Liver (tissue), 8 donors: ENCODE measurements at regions not wholly inside any gene's neighbourhood (a gene's known extent, or its start where the extent isn't known, plus 50 kb on each side); places are given as distances from the start of the nearest gene placed in this dataset.

Experiments
- DNase-seq: peaks from one replicate; pipeline ENCODE4 v3.0.0-alpha.2; 2017; ENCODE audit warnings: low spot score
- H3K27ac ChIP-seq, 2 donors: one replicate each; pipeline ENCODE4 v1.7.0; 2013; ENCODE audit warnings: inconsistent platforms in 2 of 2, low read length in 2 of 2, control low read depth in 1 of 2, low read depth in 1 of 2, mild to moderate bottlenecking in 1 of 2
- H3K27me3 ChIP-seq, 4 donors: one replicate each; pipeline versions ENCODE4 v1.6.1 to v1.7.0; 2013; ENCODE audit warnings: low read length in 3 of 4, inconsistent platforms in 1 of 4, mild to moderate bottlenecking in 1 of 4, moderate library complexity in 1 of 4; ENCODE audit not compliant: control insufficient read depth in 4 of 4, insufficient read depth in 4 of 4
- H3K36me3 ChIP-seq, 4 donors: one replicate each; pipeline versions ENCODE4 v1.6.1 to v1.7.0; 2013; ENCODE audit warnings: low read length in 3 of 4, mild to moderate bottlenecking in 3 of 4, low read depth in 1 of 4, moderate library complexity in 1 of 4; ENCODE audit not compliant: control insufficient read depth in 4 of 4, insufficient read depth in 3 of 4
- H3K4me1 ChIP-seq, 4 donors: one replicate each; pipeline versions ENCODE4 v1.6.1 to v1.7.0; 2013; ENCODE audit warnings: low read length in 3 of 4, mild to moderate bottlenecking in 3 of 4, moderate library complexity in 1 of 4; ENCODE audit not compliant: control insufficient read depth in 4 of 4, insufficient read depth in 4 of 4
- H3K4me3 ChIP-seq, 3 donors: one replicate each; pipeline versions ENCODE4 v1.6.1 to v1.7.0; 2013; ENCODE audit warnings: low read length in 3 of 3, control low read depth in 1 of 3, low read depth in 1 of 3, mild to moderate bottlenecking in 1 of 3
- H3K9ac ChIP-seq, 2 donors: one replicate each; pipeline ENCODE4 v1.7.0; 2013; ENCODE audit warnings: low read length in 2 of 2, mild to moderate bottlenecking in 2 of 2, moderate library complexity in 2 of 2, control low read depth in 1 of 2, low read depth in 1 of 2
- H3K9me3 ChIP-seq, 4 donors: one replicate each; pipeline versions ENCODE4 v1.6.1 to v1.7.0; 2013; ENCODE audit warnings: low read length in 3 of 4; ENCODE audit not compliant: control insufficient read depth in 4 of 4
- CTCF ChIP-seq: fragments of 150-350 bp; IDR thresholded peaks from 2 replicates; pipeline ENCODE4 v1.5.1; 2017; ENCODE audit warnings: improper control_type of control experiment, low read depth, low read length; ENCODE audit not compliant: missing input control
- EGR1 ChIP-seq, 2 donors: IDR thresholded peaks; 2 replicates each; pipeline ENCODE4 v1.6.1; 2016 to 2018; ENCODE audit warnings: antibody characterized with exemption in 2 of 2, low read depth in 2 of 2
- FOXA1 ChIP-seq: IDR thresholded peaks from 2 replicates; pipeline ENCODE4 v1.6.1; 2016; ENCODE audit warnings: antibody characterized with exemption
- FOXA2 ChIP-seq: IDR thresholded peaks from 2 replicates; pipeline ENCODE4 v1.6.1; 2016; ENCODE audit warnings: antibody characterized with exemption
- GABPA ChIP-seq, 2 donors: IDR thresholded peaks in 1 of 2; conservative IDR thresholded peaks in 1 of 2; 2 replicates each; pipeline ENCODE4 v1.6.1; 2016; ENCODE audit warnings: antibody characterized with exemption in 2 of 2, mild to moderate bottlenecking in 1 of 2, moderate library complexity in 1 of 2
- HNF4A ChIP-seq, 2 donors: conservative IDR thresholded peaks; 2 replicates each; pipeline ENCODE4 v1.6.1; 2016; ENCODE audit warnings: antibody characterized with exemption in 2 of 2, mild to moderate bottlenecking in 2 of 2
- MAX ChIP-seq: IDR thresholded peaks from 2 replicates; pipeline ENCODE4 v1.6.1; 2016; ENCODE audit warnings: antibody characterized with exemption
- RAD21 ChIP-seq, 2 donors: IDR thresholded peaks; 2 replicates each; pipeline ENCODE4 v1.6.1; 2016; ENCODE audit warnings: antibody characterized with exemption in 2 of 2, mild to moderate bottlenecking in 2 of 2
- REST ChIP-seq: IDR thresholded peaks from 2 replicates; pipeline ENCODE4 v1.6.1; 2016; ENCODE audit warnings: antibody characterized with exemption, mild to moderate bottlenecking
- RXRA ChIP-seq, 2 donors: IDR thresholded peaks; 2 replicates each; pipeline ENCODE4 v1.6.1; 2017 to 2018; ENCODE audit warnings: antibody characterized with exemption in 2 of 2, mild to moderate bottlenecking in 1 of 2
- TAF1 ChIP-seq: conservative IDR thresholded peaks from 2 replicates; pipeline ENCODE4 v1.6.1; 2016; ENCODE audit warnings: antibody characterized with exemption, mild to moderate bottlenecking
- YY1 ChIP-seq: IDR thresholded peaks from 2 replicates; pipeline ENCODE4 v1.6.1; 2016; ENCODE audit warnings: antibody characterized with exemption, mild to moderate bottlenecking
- ZBTB33 ChIP-seq: IDR thresholded peaks from 2 replicates; pipeline ENCODE4 v1.6.1; 2016; ENCODE audit warnings: antibody characterized with exemption
- WGBS: extraction: QIAGEN DNeasy Blood & Tissue Kit; methylation state at CpG from one replicate; pipeline ENCODE4 v1.1.7; 2013; 5-methylcytosine and 5-hydroxymethylcytosine counted together
- donor health status: healthy.
- donor health status: healthy.
- donor health status: healthy.
- donor health status: healthy.
- donor health status: healthy.

GRCh38 chr3:20378315-20378714, 192.3 kb upstream of the SGO1 start:
- Histone ChIP-seq H3K9me3 (no peaks in the 10 kb centered on the region), H3K4me1 (no peaks in the 10 kb centered on the region), H3K4me3 (no peak overlapping the region), H3K27ac (no peak overlapping the region), H3K36me3 (no peaks in the 10 kb centered on the region), H3K27me3 (no peaks in the 10 kb centered on the region), H3K9ac (no peak overlapping the region)
- 39% methylated on average over 2 of the region's 2 CpGs for WGBS
- no peak for DNase-seq
- TF ChIP-seq REST (no peak), FOXA1 (no peak), RXRA (IDR thresholded peaks at IDR 0.05) (no peak), CTCF (no peak), HNF4A (conservative IDR thresholded peaks at IDR 0.05) (no peak), RAD21 (IDR thresholded peaks at IDR 0.05) (no peak), TAF1 (no peak), FOXA2 (no peak), ZBTB33 (no peak), EGR1 (IDR thresholded peaks at IDR 0.05; ENCODE audit: low read depth in 2 of 2) (no peak), YY1 (no peak), MAX (no peak), GABPA (IDR thresholded peaks at IDR 0.05 in 1 of 2, conservative IDR thresholded peaks at IDR 0.05 in 1 of 2) (no peak)

GRCh38 chr3:20376665-20377217, 190.7 kb upstream of the SGO1 start:
- Histone ChIP-seq H3K9ac (no peak overlapping the region), H3K4me1 (no peaks in the 10 kb centered on the region), H3K27ac (no peak overlapping the region), H3K9me3 (no peaks in the 10 kb centered on the region), H3K36me3 (no peaks in the 10 kb centered on the region), H3K27me3 (no peaks in the 10 kb centered on the region), H3K4me3 (no peak overlapping the region)
- no peak for TF ChIP-seq GABPA (IDR thresholded peaks at IDR 0.05 in 1 of 2, conservative IDR thresholded peaks at IDR 0.05 in 1 of 2)
- DNase-seq: no peak
